ENCODE measurements at regions not wholly inside any gene's neighbourhood (a gene's known extent, or its start where the extent isn't known, plus 50 kb on each side); places are given as distances from the start of the nearest gene placed in this dataset.

GRCh38 chr13:80284290-80284689 is 56.6 kb downstream of the SPRY2 start:
- no peak for ATAC-seq

GRCh38 chr13:80278706-80279105 is 62.2 kb downstream of the SPRY2 start:
- ATAC-seq, result no peak

- ATAC-seq, result no peak
Observed at GRCh38 chr13:80276371-80277289, 64.3 kb downstream of the SPRY2 start.

- no peak for ATAC-seq
Observed at GRCh38 chr13:80274643-80275042, 66.3 kb downstream of the SPRY2 start.

GRCh38 chr13:80273718-80274117 is 67.2 kb downstream of the SPRY2 start:
- ATAC-seq, result no peak

GRCh38 chr13:80265348-80265747 is 75.6 kb downstream of the SPRY2 start:
- no peak for ATAC-seq

GRCh38 chr13:80263745-80264513 is 77.0 kb downstream of the SPRY2 start:
- ATAC-seq, result no peak

- no peak for ATAC-seq
Observed at GRCh38 chr13:80262051-80262695, 78.8 kb downstream of the SPRY2 start.

- no peak for ATAC-seq
Observed at GRCh38 chr13:80259159-80259558, 81.8 kb downstream of the SPRY2 start.

- ATAC-seq, result no peak
Observed at GRCh38 chr13:80256352-80256932, 84.5 kb downstream of the SPRY2 start.

GRCh38 chr13:80255946-80256345 is 85.0 kb downstream of the SPRY2 start:
- ATAC-seq, result no peak

- no peak for ATAC-seq
Observed at GRCh38 chr13:80251403-80251802, 89.5 kb downstream of the SPRY2 start.

- no peak for ATAC-seq
Observed at GRCh38 chr13:80250213-80250810, 90.6 kb downstream of the SPRY2 start.

GRCh38 chr13:80249516-80250212 is 91.3 kb downstream of the SPRY2 start:
- no peak for ATAC-seq

GRCh38 chr13:80245162-80245733 is 95.7 kb downstream of the SPRY2 start:
- ATAC-seq, result no peak

- ATAC-seq, result no peak
Observed at GRCh38 chr13:80244574-80244973, 96.4 kb downstream of the SPRY2 start.

- ATAC-seq, result no peak
Observed at GRCh38 chr13:80242728-80243427, 98.0 kb downstream of the SPRY2 start.

- no peak for ATAC-seq
Observed at GRCh38 chr13:80239571-80240255, 101.2 kb downstream of the SPRY2 start.

GRCh38 chr13:80239116-80239515 is 101.8 kb downstream of the SPRY2 start:
- no peak for ATAC-seq

- no peak for ATAC-seq
Observed at GRCh38 chr13:80237646-80238045, 103.3 kb downstream of the SPRY2 start.

Data from activated CD4-positive, CD25-positive, alpha-beta regulatory T cell treated with anti-CD3 and anti-CD28 coated beads, Interleukin-2, amount 50 U/mL, for 24 hours (primary cell).